Activated naive CD8-positive, alpha-beta T cell treated with anti-CD3 and anti-CD28 coated beads, Interleukin-2, amount 10 ng/mL, durations not matched to agents 7 days and 5 days (primary cell): ENCODE measurements at regions not wholly inside any gene's neighbourhood (a gene's known extent, or its start where the extent isn't known, plus 50 kb on each side); places are given as distances from the start of the nearest gene placed in this dataset.

Experiments
- ATAC-seq: fragments of 150-1000 bp; cut with Tn5 transposase; one replicate; pipeline ENCODE4 v1.10.0; 2021; ENCODE audit warnings: low read depth, moderate library complexity
- POLR2A ChIA-PET: fragments of 350-600 bp; sonication (Branson Sonifier 250); formaldehyde crosslinking; loops from one replicate; lab custom pipeline; 2021; ENCODE audit warnings: antibody characterized with exemption; lab: Charles Lee
- DNase-seq: peaks from one replicate; pipeline ENCODE4 v3.0.0; 2021
- H3K27ac Mint-ChIP-seq: one replicate; pipeline ENCODE4 v1.8.0; 2022; ENCODE audit warnings: mild to moderate bottlenecking, mixed read lengths
- H3K27me3 Mint-ChIP-seq: one replicate; pipeline ENCODE4 v1.8.0; 2022; ENCODE audit warnings: mild to moderate bottlenecking, moderate library complexity, mixed read lengths
- H3K36me3 Mint-ChIP-seq: one replicate; pipeline ENCODE4 v1.8.0; 2021; ENCODE audit warnings: mild to moderate bottlenecking, mixed read lengths
- H3K4me1 Mint-ChIP-seq: one replicate; pipeline ENCODE4 v1.8.0; 2021; ENCODE audit warnings: mixed read lengths
- H3K4me3 Mint-ChIP-seq: one replicate; pipeline ENCODE4 v1.8.0; 2022; ENCODE audit warnings: mild to moderate bottlenecking, moderate library complexity, mixed read lengths
- H3K9me3 Mint-ChIP-seq: one replicate; pipeline ENCODE4 v1.8.0; 2021; ENCODE audit warnings: mixed read lengths

DNA sequence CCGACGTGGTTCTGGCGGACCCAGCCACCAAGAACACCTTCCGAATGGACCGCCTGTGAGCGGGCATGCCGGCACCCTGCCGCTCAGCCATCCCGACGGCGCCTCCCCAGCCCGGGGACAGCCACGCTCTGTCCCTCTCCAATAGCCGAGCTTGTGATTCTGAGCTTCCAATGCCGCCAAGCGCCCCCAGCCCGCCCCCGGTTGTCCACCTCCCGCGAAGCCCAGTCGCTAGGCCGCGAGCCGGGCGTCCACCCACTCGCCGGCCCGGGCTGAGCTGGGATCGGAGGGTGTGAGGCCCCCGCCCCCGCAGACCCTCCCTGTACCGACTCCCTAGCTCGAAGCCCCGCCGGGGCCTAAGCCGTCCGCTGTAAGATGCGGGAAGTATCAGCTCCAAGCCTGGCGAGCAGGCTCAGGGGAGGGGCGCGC is 1195.1 kb upstream of the CHAC2 start:
- Mint-ChIP-seq H3K4me1 (no peaks in the 10 kb centered on the region), H3K4me3 (no peak overlapping the region), H3K36me3 (no peaks in the 10 kb centered on the region), H3K27ac (no peak overlapping the region), H3K9me3 (peaks cover 14% of the 10 kb centered on the region), H3K27me3 (no peaks in the 10 kb centered on the region)
- no peak for DNase-seq
- no peak for ATAC-seq
- POLR2A ChIA-PET: no interaction called here

DNA sequence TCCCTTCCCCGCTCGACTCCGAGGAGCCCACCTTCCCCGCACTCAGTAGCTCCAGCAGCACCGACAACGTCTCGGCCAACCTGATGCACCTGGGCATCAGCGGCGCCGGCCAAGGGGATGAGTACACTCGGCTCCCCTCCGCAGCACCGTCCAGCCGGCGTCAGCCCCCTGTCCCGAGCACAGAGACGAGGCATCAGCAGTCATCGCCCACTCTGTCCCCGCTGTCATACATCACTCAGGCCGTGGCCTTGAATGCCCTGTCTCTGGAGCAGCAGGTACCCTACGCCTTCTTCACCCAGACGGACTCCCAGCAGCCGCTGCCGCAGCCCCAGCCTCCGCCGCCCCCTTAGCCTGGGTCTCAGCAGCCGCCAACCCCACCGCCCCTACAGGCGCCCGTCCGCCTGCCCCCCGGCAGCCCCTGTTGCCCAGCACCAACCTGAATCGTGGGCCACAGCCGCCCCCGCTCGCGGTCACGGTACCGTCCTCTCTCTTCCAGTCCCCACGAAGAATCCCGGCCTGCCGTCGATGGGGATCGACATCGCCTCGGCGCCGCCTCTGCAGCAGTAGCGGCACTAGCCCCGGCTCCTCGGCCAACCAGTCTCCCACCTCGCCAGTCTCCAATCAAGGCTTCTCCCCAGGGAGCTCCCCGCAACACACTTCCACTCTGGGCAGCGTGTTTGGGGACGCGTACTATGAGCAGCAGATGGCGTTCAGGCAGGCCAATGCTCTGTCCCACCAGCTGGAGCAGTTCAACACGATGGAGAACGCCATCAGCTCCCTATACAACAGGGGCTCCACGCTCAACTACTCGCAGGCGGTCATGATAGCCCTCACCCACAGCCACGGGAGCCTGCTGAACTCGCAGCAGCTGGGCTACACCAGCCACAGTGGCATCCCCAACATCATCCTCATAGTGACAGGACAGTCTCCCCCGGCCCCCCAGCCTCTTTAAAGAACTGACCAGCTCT is 1195.9 kb upstream of the CHAC2 start:
- Mint-ChIP-seq H3K27ac (no peak overlapping the region), H3K36me3 (no peaks in the 10 kb centered on the region), H3K27me3 (no peaks in the 10 kb centered on the region), H3K4me3 (no peak overlapping the region), H3K9me3 (peaks cover 14% of the 10 kb centered on the region), H3K4me1 (no peaks in the 10 kb centered on the region)
- POLR2A ChIA-PET: no interaction called here
- DNase-seq (no peak), ATAC-seq (no peak)

DNA sequence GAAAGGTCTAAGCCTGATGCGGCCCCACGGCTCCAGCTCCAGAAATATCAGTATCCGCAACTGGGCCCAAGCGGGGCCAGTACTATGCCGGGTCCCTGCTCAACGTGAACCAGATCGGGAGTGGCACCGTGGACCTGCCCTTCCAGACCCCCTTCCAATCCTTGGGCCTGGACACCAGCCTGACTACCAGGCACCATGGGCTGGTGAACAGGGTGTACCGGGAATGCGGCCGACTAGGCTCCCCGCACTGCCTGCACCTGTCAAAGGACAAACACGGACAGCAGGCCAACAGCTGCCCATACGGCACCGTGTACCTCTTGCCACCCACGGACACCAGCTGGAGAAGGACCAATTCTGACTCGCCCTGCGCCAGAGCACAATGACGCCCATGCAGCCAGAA is 1196.9 kb upstream of the CHAC2 start:
- ATAC-seq (no peak), DNase-seq (no peak)
- POLR2A ChIA-PET: no interaction called here
- Mint-ChIP-seq H3K4me3 (no peak overlapping the region), H3K27ac (no peak overlapping the region), H3K27me3 (no peaks in the 10 kb centered on the region), H3K4me1 (no peaks in the 10 kb centered on the region), H3K9me3 (peaks cover 14% of the 10 kb centered on the region), H3K36me3 (no peaks in the 10 kb centered on the region)

DNA sequence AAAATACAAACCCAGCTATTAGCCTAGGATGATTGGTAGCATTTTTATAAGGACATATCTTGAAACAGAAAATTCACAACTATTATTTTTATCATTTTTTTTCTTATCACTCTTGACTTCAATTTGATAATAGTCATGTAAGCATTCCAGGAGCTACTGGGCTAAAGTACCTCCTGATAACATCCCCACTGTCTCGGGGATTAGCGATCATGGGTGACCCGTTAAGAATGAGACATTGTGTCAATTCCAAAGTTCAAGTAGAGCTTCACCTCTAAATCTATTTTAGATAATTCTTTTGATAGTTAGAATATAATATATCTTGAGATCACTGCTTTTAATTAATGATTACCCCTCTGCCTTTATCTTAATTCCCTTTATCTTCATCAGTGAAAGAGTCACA is 1204.5 kb upstream of the CHAC2 start:
- POLR2A ChIA-PET: no interaction called here
- Mint-ChIP-seq H3K9me3 (peaks cover 4% of the 10 kb centered on the region), H3K27me3 (no peaks in the 10 kb centered on the region), H3K4me3 (no peak overlapping the region), H3K4me1 (no peaks in the 10 kb centered on the region), H3K27ac (no peak overlapping the region), H3K36me3 (no peaks in the 10 kb centered on the region)
- DNase-seq (no peak), ATAC-seq (no peak)

DNA sequence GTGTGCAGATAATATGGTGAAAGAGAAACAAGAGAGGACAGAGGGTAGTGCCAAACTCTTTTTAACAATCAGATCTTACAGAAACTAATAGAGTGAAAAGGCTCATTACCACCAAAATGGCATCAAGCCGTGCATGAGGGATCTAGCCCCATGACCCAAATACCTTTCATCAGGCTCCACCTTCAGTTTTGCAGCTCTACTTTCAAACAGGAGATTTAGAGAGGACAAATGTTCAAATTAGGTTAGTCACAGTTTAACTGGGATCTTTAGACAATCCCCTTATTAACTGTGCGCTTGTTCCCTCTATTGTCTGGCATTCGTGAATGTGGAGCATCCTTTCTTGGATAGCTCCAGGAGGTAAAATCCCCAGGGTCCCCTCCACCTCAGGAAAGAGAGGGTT is 1209.3 kb upstream of the CHAC2 start:
- Mint-ChIP-seq H3K36me3 (no peaks in the 10 kb centered on the region), H3K4me1 (no peaks in the 10 kb centered on the region), H3K4me3 (no peak overlapping the region), H3K27ac (no peak overlapping the region), H3K27me3 (no peaks in the 10 kb centered on the region), H3K9me3 (peaks cover 4% of the 10 kb centered on the region)
- POLR2A ChIA-PET: no interaction called here
- ATAC-seq: no peak
- DNase-seq: no peak

DNA sequence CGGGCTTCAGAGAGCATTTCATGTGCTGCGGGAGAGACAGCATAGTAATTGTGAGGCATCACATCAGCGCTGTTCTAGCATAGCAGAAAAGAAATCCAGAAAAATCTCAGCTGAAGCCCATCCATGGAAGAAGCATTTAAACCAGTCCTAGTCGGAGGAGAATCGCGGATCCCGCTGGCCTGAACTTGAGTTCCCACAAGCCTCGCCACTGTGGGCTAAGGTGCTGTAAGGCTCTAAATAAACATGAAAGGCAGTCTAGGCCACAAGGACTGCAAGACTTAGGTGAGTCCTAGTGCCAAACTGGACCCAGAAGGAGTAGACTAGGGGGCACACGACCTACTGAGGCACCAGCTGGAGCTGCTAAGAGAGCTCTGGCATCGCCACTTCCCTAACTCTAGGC is 1225.3 kb upstream of the CHAC2 start:
- POLR2A ChIA-PET: no interaction called here
- Mint-ChIP-seq H3K27me3 (no peaks in the 10 kb centered on the region), H3K36me3 (no peaks in the 10 kb centered on the region)

DNA sequence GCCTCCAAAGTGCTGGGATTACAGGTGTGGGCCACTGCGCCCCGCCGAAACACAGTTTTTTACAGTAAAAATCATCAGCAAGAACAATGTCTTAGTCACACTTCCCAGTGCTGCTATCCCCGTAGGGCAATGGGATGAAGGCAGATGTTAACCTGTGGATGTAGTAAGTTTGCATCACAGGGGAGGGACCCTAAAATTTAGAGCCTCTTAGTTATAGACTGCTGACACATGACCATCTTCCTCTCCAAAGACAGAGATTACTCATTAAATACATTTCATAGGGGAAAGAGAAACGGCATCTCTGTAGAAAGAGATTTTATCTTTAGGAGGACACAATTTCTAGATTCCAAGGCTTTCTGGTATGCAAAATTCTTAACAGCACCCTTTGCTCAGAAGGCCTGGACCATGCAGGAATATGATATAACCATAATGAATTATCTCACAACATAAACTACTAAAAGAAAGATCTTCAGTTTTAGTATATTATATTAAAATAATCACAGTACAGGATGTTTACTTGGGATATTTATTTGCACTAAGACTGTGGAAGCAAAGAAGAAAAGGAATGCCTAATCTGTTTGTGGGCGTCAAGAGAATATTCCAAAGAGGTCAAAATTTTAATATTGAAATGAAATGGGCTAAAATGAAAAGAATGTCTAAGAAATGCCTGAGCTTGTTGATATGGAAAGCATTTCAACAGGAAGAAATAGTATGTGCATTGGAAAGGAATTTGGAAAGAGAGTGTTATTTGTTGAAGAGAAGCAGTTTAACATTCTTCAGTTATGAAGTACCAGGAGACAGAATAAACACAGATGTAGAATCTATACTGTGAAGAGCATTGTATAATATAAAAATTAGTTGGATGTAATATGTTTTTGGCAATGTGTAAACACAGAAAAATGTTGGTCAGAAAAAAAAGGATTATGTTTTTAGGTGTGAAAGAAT is 1228.3 kb upstream of the CHAC2 start:
- no peaks in the 10 kb centered on the region for H3K27me3 Mint-ChIP-seq
- H3K27ac Mint-ChIP-seq: no peak overlapping the region
- ATAC-seq (no peak), DNase-seq (no peak)
- no peak overlapping the region for H3K4me3 Mint-ChIP-seq
- H3K9me3 Mint-ChIP-seq: peaks cover 9% of the 10 kb centered on the region
- H3K36me3 Mint-ChIP-seq: no peaks in the 10 kb centered on the region
- POLR2A ChIA-PET: no interaction called here
- H3K4me1 Mint-ChIP-seq: no peaks in the 10 kb centered on the region

More for the DNA sequence above, 1225.3 kb upstream of the CHAC2 start:
- no peak overlapping the region for H3K4me3 Mint-ChIP-seq
- no peak overlapping the region for H3K27ac Mint-ChIP-seq
- DNase-seq (no peak), ATAC-seq (no peak)
- H3K4me1 Mint-ChIP-seq: no peaks in the 10 kb centered on the region
- H3K9me3 Mint-ChIP-seq: peaks cover 15% of the 10 kb centered on the region

DNA sequence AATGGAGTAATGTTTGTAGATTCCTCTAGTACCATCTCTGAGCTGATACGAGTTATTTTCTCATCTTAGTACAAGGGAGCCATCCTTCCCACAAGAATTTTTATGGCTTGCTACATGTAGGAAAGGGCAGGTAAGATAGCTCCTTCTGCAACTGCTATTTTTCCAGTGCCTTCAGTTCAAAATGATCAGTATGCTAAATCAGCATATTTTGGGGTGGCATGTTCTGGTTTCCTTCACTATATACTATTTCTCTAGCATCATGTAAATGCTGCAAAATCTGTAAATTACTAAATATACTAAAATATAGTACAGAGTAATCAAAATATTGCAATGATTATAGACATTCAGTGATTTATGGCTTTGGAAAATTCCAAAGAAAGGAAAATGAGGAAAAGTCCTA is 1230.0 kb upstream of the CHAC2 start:
- no peak for ATAC-seq
- no peaks in the 10 kb centered on the region for H3K4me1 Mint-ChIP-seq
- no peak overlapping the region for H3K27ac Mint-ChIP-seq
- H3K36me3 Mint-ChIP-seq: no peaks in the 10 kb centered on the region
- no peak overlapping the region for H3K4me3 Mint-ChIP-seq
- no peak for DNase-seq
- POLR2A ChIA-PET: no interaction called here
- H3K27me3 Mint-ChIP-seq: no peaks in the 10 kb centered on the region
- peaks cover 9% of the 10 kb centered on the region for H3K9me3 Mint-ChIP-seq

DNA sequence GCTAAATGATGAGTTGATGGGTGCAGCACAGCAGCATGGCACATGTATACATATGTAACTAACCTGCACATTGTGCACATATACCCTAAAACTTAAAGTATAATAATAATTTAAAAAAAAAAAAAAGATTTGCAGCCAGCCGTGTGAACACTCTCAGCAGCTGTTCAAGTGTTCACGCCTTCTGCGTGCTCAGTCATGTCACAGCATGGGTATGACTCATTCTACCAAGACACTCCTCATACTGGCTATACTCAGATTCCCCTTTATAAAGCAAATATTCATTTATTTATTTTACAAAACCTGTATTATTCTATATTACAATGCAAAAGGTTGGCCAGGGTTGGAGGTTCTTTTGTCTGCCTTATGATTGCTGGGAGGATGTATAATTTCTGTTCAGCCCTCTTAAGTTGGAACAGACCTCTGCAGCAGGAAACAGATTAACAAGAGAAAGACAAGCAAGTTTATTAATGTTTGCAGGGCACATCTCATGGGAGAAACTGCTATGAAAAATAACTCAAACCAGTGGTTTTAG is 1230.6 kb upstream of the CHAC2 start:
- H3K4me3 Mint-ChIP-seq: no peak overlapping the region
- H3K4me1 Mint-ChIP-seq: no peaks in the 10 kb centered on the region
- DNase-seq: no peak
- no peak for ATAC-seq
- H3K27me3 Mint-ChIP-seq: no peaks in the 10 kb centered on the region
- H3K27ac Mint-ChIP-seq: no peak overlapping the region
- POLR2A ChIA-PET: no interaction called here
- peaks cover 6% of the 10 kb centered on the region for H3K9me3 Mint-ChIP-seq
- no peaks in the 10 kb centered on the region for H3K36me3 Mint-ChIP-seq

DNA sequence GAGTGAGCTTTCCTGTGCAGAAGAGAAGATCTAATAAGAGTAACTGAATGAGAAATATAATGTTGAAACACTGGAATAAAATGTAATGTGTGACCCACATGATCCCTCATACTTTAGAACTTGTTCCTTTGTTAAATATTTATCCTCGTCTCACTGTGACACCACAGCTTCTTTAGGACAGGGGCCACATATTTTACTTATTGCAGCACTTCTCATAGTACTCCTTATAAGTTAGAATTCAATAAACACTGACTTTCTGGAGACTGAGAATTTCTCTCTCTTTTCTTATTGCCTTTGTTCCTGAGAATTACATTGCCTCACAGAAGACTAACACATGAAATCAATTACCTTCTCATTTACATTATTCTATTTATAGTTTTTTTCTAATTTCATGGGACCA is 1234.6 kb upstream of the CHAC2 start:
- Mint-ChIP-seq H3K27me3 (no peaks in the 10 kb centered on the region), H3K9me3 (peaks cover 2% of the 10 kb centered on the region)
- POLR2A ChIA-PET: no interaction called here

DNA sequence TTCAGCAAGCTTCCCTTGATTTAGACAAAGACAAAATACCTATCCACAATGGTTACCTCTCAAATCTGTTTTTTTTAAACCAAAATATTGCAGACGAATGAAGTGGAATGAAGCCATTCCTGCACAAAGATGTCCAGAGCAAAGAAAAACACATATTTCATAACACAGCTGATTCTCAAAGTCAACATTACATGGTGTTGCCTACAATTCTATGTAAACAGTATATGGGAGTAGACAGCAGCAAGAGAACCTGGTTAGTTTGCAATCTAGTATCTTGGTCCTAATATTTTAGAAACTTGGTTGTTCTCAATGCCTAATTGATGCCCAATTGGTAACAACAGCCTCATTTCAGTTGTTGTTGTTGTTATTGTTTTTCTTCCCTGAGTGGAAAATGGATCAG is 1240.9 kb upstream of the CHAC2 start:
- POLR2A ChIA-PET: no interaction called here
- H3K9me3 Mint-ChIP-seq: no peaks in the 10 kb centered on the region
- no peaks in the 10 kb centered on the region for H3K36me3 Mint-ChIP-seq
- ATAC-seq: no peak
- DNase-seq: no peak
- no peak overlapping the region for H3K4me3 Mint-ChIP-seq
- no peaks in the 10 kb centered on the region for H3K27me3 Mint-ChIP-seq
- H3K4me1 Mint-ChIP-seq: no peaks in the 10 kb centered on the region
- H3K27ac Mint-ChIP-seq: no peak overlapping the region

More for the DNA sequence above, 1234.6 kb upstream of the CHAC2 start:
- Mint-ChIP-seq H3K36me3 (no peaks in the 10 kb centered on the region), H3K27ac (no peak overlapping the region), H3K4me1 (no peaks in the 10 kb centered on the region), H3K4me3 (no peak overlapping the region)
- ATAC-seq (no peak), DNase-seq (no peak)

DNA sequence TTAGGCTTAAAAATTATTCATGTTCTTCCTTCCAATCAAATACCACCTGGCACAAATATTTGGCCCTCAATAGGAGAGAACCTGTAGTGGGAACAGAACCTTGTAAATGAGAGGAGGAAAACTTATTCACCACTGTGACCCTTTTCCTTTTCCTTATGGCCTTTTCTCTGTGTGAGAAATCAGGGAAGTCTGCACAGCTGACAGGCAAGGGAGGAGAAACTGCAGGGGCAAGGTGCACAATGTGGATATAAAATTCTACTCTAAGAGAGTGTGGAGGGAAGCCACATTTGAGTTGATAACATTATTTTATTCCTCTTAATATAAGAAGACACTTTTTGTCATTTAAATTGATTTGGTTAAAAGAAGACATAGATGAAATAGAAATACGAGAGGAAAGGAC is 1247.0 kb upstream of the CHAC2 start:
- POLR2A ChIA-PET: no interaction called here
- Mint-ChIP-seq H3K4me3 (no peak overlapping the region), H3K36me3 (no peaks in the 10 kb centered on the region), H3K4me1 (no peaks in the 10 kb centered on the region), H3K9me3 (no peaks in the 10 kb centered on the region), H3K27me3 (no peaks in the 10 kb centered on the region), H3K27ac (no peak overlapping the region)
- ATAC-seq (no peak), DNase-seq (no peak)

DNA sequence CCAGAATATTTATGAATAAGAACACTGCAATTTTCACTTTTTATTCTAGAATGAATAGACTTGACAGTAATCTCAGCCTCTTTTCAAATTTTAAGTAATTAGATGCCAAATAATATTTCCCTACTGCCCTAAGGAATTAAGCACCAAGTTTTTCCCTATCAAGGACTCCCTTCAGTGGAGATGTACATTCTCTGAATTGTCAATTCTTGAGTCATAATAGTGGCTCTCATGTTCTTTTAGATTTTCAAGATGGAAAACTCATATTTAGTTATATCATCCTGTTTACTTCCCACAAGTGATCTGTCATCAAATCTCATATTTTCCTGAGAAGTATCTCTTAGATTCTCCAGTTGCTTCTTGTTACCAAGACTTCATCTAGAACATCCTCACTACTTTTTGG is 1248.9 kb upstream of the CHAC2 start:
- Mint-ChIP-seq H3K4me1 (no peaks in the 10 kb centered on the region), H3K27ac (no peak overlapping the region), H3K27me3 (no peaks in the 10 kb centered on the region), H3K9me3 (no peaks in the 10 kb centered on the region), H3K36me3 (no peaks in the 10 kb centered on the region), H3K4me3 (no peak overlapping the region)
- DNase-seq: no peak
- no peak for ATAC-seq
- POLR2A ChIA-PET: no interaction called here
